IMR-90 (cell line): ENCODE measurements at regions not wholly inside any gene's neighbourhood (a gene's known extent, or its start where the extent isn't known, plus 50 kb on each side); places are given as distances from the start of the nearest gene placed in this dataset.

Source experiments
- ATAC-seq: fragments of 200-7000 bp; cut with Tn5 transposase; 2 replicates; pipeline ENCODE4 v1.9.1; 2020; ENCODE audit warnings: low read depth, mild to moderate bottlenecking, moderate library complexity
- BruUV-seq: library from RNA; stranded (reverse); fragments of 400-500 nt; replicated peaks from 2 replicates; lab custom pipeline; 2021; lab: Mats Ljungman, UMichigan
- CTCF ChIA-PET: fragments of 300-600 bp; formaldehyde crosslinking; extraction: SDS; loops from one replicate; lab custom pipeline; 2021; ENCODE audit warnings: antibody characterized with exemption; lab: Yijun Ruan, JAX
- POLR2A ChIA-PET: fragments of 300-600 bp; sonication (Branson Sonifier 250); formaldehyde crosslinking; loops from one replicate; lab custom pipeline; 2022; ENCODE audit warnings: antibody characterized with exemption; ENCODE audit not compliant: unreplicated experiment; lab: Charles Lee
- DNase-seq: peaks from one replicate; pipeline ENCODE4 v3.0.0; 2013
- H2AFZ ChIP-seq: replicated peaks from 2 replicates; pipeline ENCODE3; 2013; ENCODE audit warnings: low read length, mild to moderate bottlenecking; ENCODE audit not compliant: poor library complexity
- H2AK5ac ChIP-seq: 2 replicates; pipeline ENCODE4 v1.6.1; 2013; ENCODE audit warnings: low read depth, low read length, inconsistent platforms
- H2AK9ac ChIP-seq: replicated peaks from 2 replicates; pipeline ENCODE3; 2013; ENCODE audit warnings: mild to moderate bottlenecking, low read depth, low read length, moderate library complexity; ENCODE audit not compliant: poor library complexity
- H2BK120ac ChIP-seq: 2 replicates; pipeline ENCODE4 v1.6.1; 2013; ENCODE audit warnings: low read depth, low read length, inconsistent platforms
- H2BK15ac ChIP-seq: 3 replicates; pipeline ENCODE4 v1.6.1; 2013; ENCODE audit warnings: low read depth, low read length, inconsistent platforms
- H2BK20ac ChIP-seq: 2 replicates; pipeline ENCODE4 v1.6.1; 2013; ENCODE audit warnings: low read depth, mild to moderate bottlenecking, inconsistent platforms, low read length, moderate library complexity
- H2BK5ac ChIP-seq: 2 replicates; pipeline ENCODE4 v1.6.1; 2013; ENCODE audit warnings: mild to moderate bottlenecking, low read depth, low read length, inconsistent platforms; ENCODE audit not compliant: poor library complexity, severe bottlenecking
- H3K14ac ChIP-seq: replicated peaks from 2 replicates; pipeline ENCODE4 v1.6.1; 2013; ENCODE audit warnings: low read depth, low read length, inconsistent platforms
- H3K18ac ChIP-seq: 2 replicates; pipeline ENCODE4 v1.6.1; 2013; ENCODE audit warnings: low read depth, low read length, control low read depth
- H3K23ac ChIP-seq: 2 replicates; pipeline ENCODE4 v1.6.1; 2013; ENCODE audit warnings: low read depth, low read length, inconsistent platforms
- H3K27ac ChIP-seq: 2 replicates; pipeline ENCODE4 v1.5.1; 2013; ENCODE audit warnings: mild to moderate bottlenecking, control low read depth, low read length; ENCODE audit not compliant: insufficient read depth
- H3K27me3 ChIP-seq: 2 replicates; pipeline ENCODE4 v1.6.1; 2013; ENCODE audit warnings: low read length; ENCODE audit not compliant: control insufficient read depth, insufficient read depth
- H3K36me3 ChIP-seq: 2 replicates; pipeline ENCODE4 v1.6.1; 2013; ENCODE audit warnings: low read length, mixed read lengths; ENCODE audit not compliant: control insufficient read depth, insufficient read depth
- H3K4ac ChIP-seq: 2 replicates; pipeline ENCODE4 v1.6.1; 2013; ENCODE audit warnings: low read depth, low read length, inconsistent platforms
- H3K4me1 ChIP-seq: 2 replicates; pipeline ENCODE4 v1.6.1; 2013; ENCODE audit warnings: low read length, mixed read lengths; ENCODE audit not compliant: control insufficient read depth, insufficient read depth
- H3K4me2 ChIP-seq: 2 replicates; pipeline ENCODE4 v1.6.1; 2013; ENCODE audit warnings: low read depth, mild to moderate bottlenecking, control low read depth, low read length, moderate library complexity
- H3K4me3 ChIP-seq: 2 replicates; pipeline ENCODE4 v1.5.1; 2013; ENCODE audit warnings: low read depth, mild to moderate bottlenecking, control low read depth, low read length, moderate library complexity; ENCODE audit not compliant: insufficient read depth
- H3K56ac ChIP-seq: 2 replicates; pipeline ENCODE4 v1.6.1; 2013; ENCODE audit warnings: low read length, inconsistent platforms; ENCODE audit not compliant: insufficient read depth; ENCODE audit errors: extremely low read depth
- H3K79me1 ChIP-seq, 2 experiments: 2 replicates each; pipeline ENCODE4 v1.6.1; 2013; ENCODE audit warnings: low read length in 2 of 2, inconsistent platforms in 1 of 2, low read depth in 1 of 2
- H3K9ac ChIP-seq: 2 replicates; pipeline ENCODE4 v1.6.1; 2013; ENCODE audit warnings: low read depth, low read length, control low read depth
- H3K9me1 ChIP-seq: 2 replicates; pipeline ENCODE4 v1.6.1; 2013; ENCODE audit warnings: low read length, inconsistent platforms; ENCODE audit not compliant: insufficient read depth
- H3K9me3 ChIP-seq: 2 replicates; pipeline ENCODE4 v1.6.1; 2013; ENCODE audit warnings: low read length; ENCODE audit not compliant: control insufficient read depth, insufficient read depth
- H4K20me1 ChIP-seq: 2 replicates; pipeline ENCODE4 v1.6.1; 2013; ENCODE audit warnings: low read length, inconsistent platforms; ENCODE audit not compliant: insufficient read depth
- H4K5ac ChIP-seq: 2 replicates; pipeline ENCODE4 v1.6.1; 2013; ENCODE audit warnings: mild to moderate bottlenecking, low read depth, low read length, control low read depth
- H4K8ac ChIP-seq, 2 experiments: 2 replicates each; pipeline ENCODE4 v1.6.1; 2013; ENCODE audit warnings: low read depth in 2 of 2, low read length in 2 of 2, control low read depth in 1 of 2, inconsistent platforms in 1 of 2
- H4K91ac ChIP-seq: 2 replicates; pipeline ENCODE4 v1.6.1; 2013; ENCODE audit warnings: low read depth, low read length, inconsistent platforms; ENCODE audit not compliant: insufficient read depth
- MAFK ChIP-seq: IDR thresholded peaks from 2 replicates; pipeline ENCODE4 v1.6.1; 2012; ENCODE audit warnings: low read depth, low read length, improper control_type of control experiment
- WGBS, 2 experiments: methylation state at CpG; one replicate each; pipeline versions ENCODE4 v1.1.5 to v1.1.7; 2013; ENCODE audit warnings: missing lambda C conversion rate in 2 of 2; ENCODE audit not compliant: insufficient read length in 1 of 2; ENCODE audit errors: extremely low coverage in 2 of 2; 5-methylcytosine and 5-hydroxymethylcytosine counted together
- dilution Hi-C: fragments of 300-500 bp; cut with HindIII; formaldehyde crosslinking; loops from one replicate; pipeline ENCODE4 v1.14.3; 2018; ENCODE audit warnings: low sequenced_read_pairs; ENCODE audit not compliant: unreplicated experiment
- in situ Hi-C: fragments of 300-500 bp; cut with MboI; formaldehyde crosslinking; loops from 3 replicates; pipeline ENCODE4 v1.14.3; 2019; ENCODE audit warnings: low sequenced_read_pairs, inconsistent platforms, mixed read lengths
- intact Hi-C: fragments of 100-400 bp; cut with micrococcal nuclease; formaldehyde crosslinking; loops from 2 replicates; pipeline ENCODE4 v1.10.0; 2022

DNA sequence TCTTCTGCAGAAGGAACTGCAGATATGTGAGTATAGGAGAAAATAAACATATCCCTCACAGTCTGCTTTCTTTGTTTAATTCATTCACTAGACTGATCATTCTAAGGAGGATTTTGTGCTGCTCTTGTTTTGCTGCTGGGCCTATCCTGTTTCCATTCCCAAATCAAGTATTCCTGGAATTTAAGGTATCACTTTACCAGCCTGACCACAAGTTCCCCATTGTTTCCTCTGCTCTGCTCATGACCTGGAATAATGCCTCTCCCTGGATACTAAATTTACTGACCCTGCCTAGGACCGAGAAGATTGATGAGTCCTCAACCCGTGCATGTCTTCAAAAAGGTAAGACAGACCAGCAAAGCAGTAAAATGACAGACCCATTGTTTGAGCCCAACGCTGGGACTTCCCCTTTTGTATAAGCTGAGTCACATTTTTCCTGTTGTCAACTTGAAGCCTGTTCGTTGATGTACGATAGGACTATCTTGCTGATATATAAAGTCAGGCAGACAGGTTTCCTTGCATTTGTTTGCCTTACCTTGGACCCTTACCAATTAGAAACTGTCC, 85.5 kb upstream of the TET2 start:
- Histone ChIP-seq H3K36me3 (no peaks in the 10 kb centered on the region), H4K5ac (no peak overlapping the region), H2BK5ac (no peak overlapping the region), H2BK15ac (no peak overlapping the region), H3K9me1 (peaks cover 3% of the 10 kb centered on the region; the same call in 1 of the 2 replicates), H3K9me3 (no peaks in the 10 kb centered on the region), H3K23ac (no peak overlapping the region), H3K27me3 (no peaks in the 10 kb centered on the region), H3K56ac (no peak overlapping the region), H4K20me1 (no peaks in the 10 kb centered on the region), H2AK5ac (no peak overlapping the region), H4K8ac (no peak overlapping the region), H3K4me2 (no peak overlapping the region), H3K4me1 (peaks cover 2% of the 10 kb centered on the region), H3K18ac (no peak overlapping the region), H3K79me1 (no peaks in the 10 kb centered on the region), H3K9ac (no peak overlapping the region), H3K14ac (peak overlapping the region; percentile 33; the same call in 1 of the 2 replicates), H3K4me3 (no peak overlapping the region), H2AFZ (no peak overlapping the region), H2BK20ac (0 out of 2 replicates have a peak overlapping the region, but pooled peaks have one; percentile 5), H2BK120ac (no peak overlapping the region), H2AK9ac (no peak overlapping the region), H4K91ac (no peak overlapping the region), H3K4ac (no peak overlapping the region), H3K27ac (no peak overlapping the region)
- DNase-seq (peak; percentile 5), ATAC-seq (no peak)
- TF ChIP-seq MAFK, result no peak
- dilution Hi-C loops (no loop called here), in situ Hi-C loops (no loop called here), intact Hi-C loops (no loop called here)
- BruUV-seq, result no TSS peak
- ChIA-PET CTCF (no interaction called here), POLR2A (no interaction called here)
- no CpG with 5 or more reads among the region's 5 CpGs for WGBS, 2 experiments
